ENCODE measurements at regions not wholly inside any gene's neighbourhood (a gene's known extent, or its start where the extent isn't known, plus 50 kb on each side); places are given as distances from the start of the nearest gene placed in this dataset.
A peak's percentile ranks its signal among the peaks of the same experiment; 100 is the strongest.

GRCh38 chr5:85017261-85017660 lies 632.6 kb upstream of the EDIL3 start:
- no peak overlapping the region for H3K4me3 ChIP-seq (ENCODE audit: low read length)
- TF ChIP-seq CTCF (conservative IDR thresholded peaks at IDR 0.05; ENCODE audit: low read length) = no peak
- DNase-seq (ENCODE audit: low read depth) = no peak

DNA sequence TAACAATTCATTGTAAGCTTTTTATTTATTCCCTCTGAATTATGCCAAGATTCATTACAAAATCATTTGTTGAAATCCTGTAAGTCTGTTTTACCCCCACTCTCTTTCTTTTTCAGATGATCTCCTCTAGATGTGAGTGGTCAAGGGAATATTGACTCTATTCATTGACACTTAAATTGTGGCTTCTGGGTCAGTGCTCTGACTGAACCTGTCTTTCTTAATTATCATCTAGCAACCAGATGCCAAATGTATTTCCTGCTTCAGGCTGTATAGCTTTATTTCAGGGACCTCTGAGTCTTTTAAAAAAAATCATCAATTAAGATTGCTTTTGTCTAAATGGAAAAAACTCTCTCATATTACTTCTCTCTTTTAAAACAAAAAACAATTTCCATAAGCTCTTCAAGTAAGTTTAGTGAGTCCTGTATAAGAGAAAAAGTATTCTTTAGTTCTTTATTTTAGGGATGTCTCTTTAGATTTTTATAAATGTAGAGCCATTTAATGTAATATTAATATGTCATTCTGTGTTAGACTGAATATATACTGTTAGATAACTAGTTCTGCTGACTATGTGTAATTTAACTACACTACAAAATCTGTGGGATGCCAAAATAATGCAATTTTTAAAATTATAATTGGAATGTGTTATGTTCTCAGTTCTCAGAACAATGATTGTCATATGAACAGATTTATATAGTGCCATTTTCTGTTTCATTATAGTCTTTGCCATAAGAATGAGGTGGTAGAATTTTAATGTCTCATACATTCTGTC lies 645.8 kb upstream of the EDIL3 start:
- no peak for TF ChIP-seq CTCF (conservative IDR thresholded peaks at IDR 0.05; ENCODE audit: low read length)
- DNase-seq (ENCODE audit: low read depth) = no peak

GRCh38 chr5:85049020-85049419 lies 664.3 kb upstream of the EDIL3 start:
- 0 out of 2 replicates have a peak, but pooled peaks have one; percentile 7 for TF ChIP-seq CTCF (conservative IDR thresholded peaks at IDR 0.05; ENCODE audit: low read length)
- H3K4me3 ChIP-seq (ENCODE audit: low read length) = no peak overlapping the region
- DNase-seq (ENCODE audit: low read depth) = peak; percentile 6

More for the DNA sequence above, 645.8 kb upstream of the EDIL3 start:
- H3K4me3 ChIP-seq (ENCODE audit: low read length) = no peak overlapping the region

DNA sequence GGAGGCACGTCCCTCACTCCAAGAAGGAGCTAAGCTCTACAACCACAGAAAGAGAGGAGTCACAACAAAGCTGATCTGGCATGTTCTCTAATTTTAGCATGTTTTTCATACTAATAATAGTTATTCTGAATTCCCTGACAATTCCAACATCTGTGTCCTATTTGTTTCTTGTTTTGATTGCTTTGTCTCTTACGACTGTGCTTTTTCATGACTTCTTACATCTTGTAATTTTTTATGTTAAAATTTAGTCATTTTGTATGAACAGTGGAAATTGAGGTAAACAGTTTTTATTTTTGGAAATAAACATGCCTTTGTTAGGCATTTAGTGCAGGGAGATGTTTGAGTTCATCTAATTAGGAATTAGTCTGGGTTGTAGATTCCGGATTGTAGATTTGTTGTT lies 668.1 kb upstream of the EDIL3 start:
- TF ChIP-seq CTCF (conservative IDR thresholded peaks at IDR 0.05; ENCODE audit: low read length) = no peak
- H3K4me3 ChIP-seq (ENCODE audit: low read length) = no peak overlapping the region
- DNase-seq (ENCODE audit: low read depth) = no peak

DNA sequence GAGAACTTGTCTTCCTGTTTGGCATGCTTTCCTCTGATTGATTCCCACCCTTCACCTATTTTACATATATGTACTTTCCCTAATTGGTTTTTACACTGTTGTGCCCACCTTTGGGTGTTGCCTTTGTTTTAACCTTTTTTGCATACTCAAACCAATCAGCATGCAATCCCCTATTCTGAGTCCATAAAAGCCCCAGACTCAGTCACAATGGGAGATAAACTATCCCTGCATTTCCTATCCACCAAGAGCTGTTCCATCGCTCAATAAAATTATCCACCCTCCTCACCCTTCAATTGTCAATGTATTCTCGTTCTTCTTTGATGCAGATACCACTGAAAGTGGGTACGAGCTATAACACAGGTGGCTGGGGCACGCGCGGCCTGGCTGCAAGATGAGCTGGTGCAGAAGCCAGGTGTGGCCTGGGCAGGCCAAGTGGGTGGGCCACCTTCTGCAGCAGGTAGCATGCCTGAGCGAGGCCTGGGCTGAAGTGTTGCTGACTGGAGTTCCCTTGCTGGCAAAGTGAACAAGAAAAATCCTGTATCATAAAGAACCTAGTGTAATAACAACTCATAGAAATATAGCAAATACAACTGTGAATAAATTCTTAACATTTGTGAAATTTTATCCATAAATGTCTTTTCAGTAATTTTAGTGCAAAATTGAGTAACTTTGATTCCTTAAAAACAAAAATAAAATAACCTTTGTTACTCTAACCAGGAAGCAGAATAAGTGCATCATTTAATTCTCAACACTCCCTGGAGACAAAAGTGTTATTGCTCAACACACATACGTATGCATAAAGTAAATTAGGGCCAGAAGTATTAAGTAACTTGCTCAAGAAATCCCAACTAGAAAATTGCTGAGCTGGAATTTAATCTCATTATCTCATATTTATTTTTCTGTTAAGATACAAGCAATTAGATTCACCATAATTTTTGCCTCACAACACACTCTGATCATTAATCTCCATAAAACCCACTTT lies 685.3 kb upstream of the EDIL3 start:
- TF ChIP-seq CTCF (conservative IDR thresholded peaks at IDR 0.05; ENCODE audit: low read length) = no peak
- DNase-seq (ENCODE audit: low read depth) = no peak
- no peak overlapping the region for H3K4me3 ChIP-seq (ENCODE audit: low read length)

DNA sequence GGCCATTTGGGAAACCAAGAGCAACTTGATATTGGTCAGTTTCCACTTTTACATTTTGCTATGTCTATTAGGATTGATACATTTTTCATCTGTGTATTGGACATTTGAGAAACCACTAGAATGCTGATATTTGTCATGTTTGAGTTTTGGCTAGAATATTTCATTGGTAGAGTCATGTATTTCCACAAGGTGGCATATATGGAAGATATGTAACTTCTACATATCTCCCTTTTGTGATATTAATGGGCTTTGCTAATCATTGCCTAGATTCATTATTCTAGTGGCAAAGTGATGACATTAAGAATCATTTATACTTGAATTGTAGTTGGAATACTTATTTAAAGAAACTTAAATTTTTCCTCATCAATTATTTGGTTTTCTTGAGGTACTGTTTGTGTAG lies 692.9 kb upstream of the EDIL3 start:
- no peak overlapping the region for H3K4me3 ChIP-seq (ENCODE audit: low read length)
- TF ChIP-seq CTCF (conservative IDR thresholded peaks at IDR 0.05; ENCODE audit: low read length) = no peak
- DNase-seq (ENCODE audit: low read depth) = no peak

Data from AG10803 (cell line).